K562 (cell line): ENCODE measurements at regions not wholly inside any gene's neighbourhood (a gene's known extent, or its start where the extent isn't known, plus 50 kb on each side); places are given as distances from the start of the nearest gene placed in this dataset.

ENCODE experiments used
- JUN ChIP-seq, 2 experiments: sonication (generic) in 1 of 2; formaldehyde crosslinking in 1 of 2; IDR thresholded peaks; 2 replicates each; pipeline versions ENCODE4 v1.6.1 to v1.8.0; 2012 to 2022; ENCODE audit warnings: borderline replicate concordance in 2 of 2, mild to moderate bottlenecking in 2 of 2, improper control_type of control experiment in 1 of 2, low read depth in 1 of 2, low read length in 1 of 2, missing genetic modification reagents in 1 of 2
- NFYB ChIP-seq: IDR thresholded peaks from 2 replicates; pipeline ENCODE4 v1.6.1; 2011; ENCODE audit warnings: mild to moderate bottlenecking, moderate library complexity; ENCODE audit not compliant: insufficient read length; ENCODE audit errors: extremely low read depth
- RAD51 ChIP-seq: fragments of 450-650 bp; IDR thresholded peaks from 2 replicates; pipeline ENCODE4 v1.7.1; 2016; ENCODE audit warnings: low read depth, mild to moderate bottlenecking, borderline replicate concordance
- SRF ChIP-seq, 2 experiments: fragments of 250-450, 450-650 bp in 1 of 2; sonication (Bioruptor Pico) in 1 of 2; sonication (generic) in 1 of 2; formaldehyde crosslinking; IDR thresholded peaks; 2 replicates each; pipeline versions ENCODE4 v1.5.0 to v1.5.1; 2020 to 2022; ENCODE audit warnings: mild to moderate bottlenecking in 1 of 2, missing genetic modification reagents in 1 of 2
- ZNF175 ChIP-seq: fragments of 200-800 bp; sonication (Bioruptor generic); IDR thresholded peaks from 2 replicates; pipeline ENCODE4 v1.6.1; 2016; ENCODE audit warnings: low read depth, mild to moderate bottlenecking, missing genetic modification characterization, missing compliant biosample characterization

DNA sequence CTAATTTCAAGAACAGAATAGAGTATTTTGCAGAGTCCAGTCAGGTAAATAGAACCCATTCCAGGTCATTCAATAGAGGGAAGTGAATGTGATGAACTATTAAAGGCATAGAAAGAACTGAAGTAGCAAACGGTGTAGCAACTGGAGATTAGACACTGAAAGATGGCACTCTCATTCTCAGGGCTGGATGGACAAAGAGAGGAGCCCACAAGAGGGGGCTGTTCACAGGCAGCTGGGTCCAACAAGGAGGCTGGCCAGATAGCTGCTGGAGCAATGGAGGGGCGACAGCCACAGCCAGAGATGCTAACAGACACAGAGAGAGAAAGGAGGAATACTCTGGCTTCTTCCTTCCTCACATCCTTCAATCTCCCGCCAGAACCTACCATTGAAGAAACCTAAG lies 93.1 kb upstream of the SMARCA2 start:
- TF ChIP-seq ZNF175 (CRISPR knock-in tag) (no peak), RAD51 (no peak), NFYB (no peak), SRF (CRISPR knock-in tag; IDR thresholded peaks at IDR 0.05) (no peak), JUN (IDR thresholded peaks at IDR 0.05; ENCODE audit: borderline replicate concordance, low read depth, low read length) (no peak), JUN (CRISPR knock-in tag; IDR thresholded peaks at IDR 0.05; ENCODE audit: borderline replicate concordance) (no peak)
